Endodermal cell (in vitro differentiated cells): ENCODE measurements at regions not wholly inside any gene's neighbourhood (a gene's known extent, or its start where the extent isn't known, plus 50 kb on each side); places are given as distances from the start of the nearest gene placed in this dataset.

Experiments used
- DNase-seq: peaks from one replicate; pipeline ENCODE4 v3.0.0-alpha.2; 2017
- H3K27ac ChIP-seq: 2 replicates; pipeline ENCODE4 v1.5.1; 2013; ENCODE audit warnings: mild to moderate bottlenecking, low read depth, low read length, moderate library complexity
- H3K27me3 ChIP-seq: 2 replicates; pipeline ENCODE4 v1.6.1; 2013; ENCODE audit warnings: mild to moderate bottlenecking, low read length, moderate library complexity; ENCODE audit not compliant: insufficient read depth, control insufficient read depth, poor library complexity, severe bottlenecking
- H3K36me3 ChIP-seq: 2 replicates; pipeline ENCODE4 v1.7.0; 2013; ENCODE audit warnings: mild to moderate bottlenecking, low read length, moderate library complexity; ENCODE audit not compliant: control insufficient read depth, insufficient read depth
- H3K4me1 ChIP-seq: one replicate; pipeline ENCODE4 v1.7.0; 2013; ENCODE audit warnings: low read length; ENCODE audit not compliant: control insufficient read depth, insufficient read depth
- H3K4me3 ChIP-seq: 2 replicates; pipeline ENCODE4 v1.5.1; 2013; ENCODE audit warnings: mild to moderate bottlenecking, low read length, moderate library complexity
- H3K9ac ChIP-seq: 2 replicates; pipeline ENCODE4 v1.6.1; 2013; ENCODE audit warnings: mild to moderate bottlenecking, low read length, moderate library complexity; ENCODE audit not compliant: poor library complexity, severe bottlenecking; ENCODE audit errors: extremely low read depth
- H3K9me3 ChIP-seq: 2 replicates; pipeline ENCODE4 v1.6.1; 2013; ENCODE audit warnings: mild to moderate bottlenecking, low read length, moderate library complexity; ENCODE audit not compliant: control insufficient read depth
- H3K27ac Mint-ChIP-seq: 2 replicates; pipeline ENCODE4 v1.8.0; 2020; ENCODE audit warnings: mixed read lengths
- H3K27me3 Mint-ChIP-seq: 2 replicates; pipeline ENCODE4 v1.8.0; 2021; ENCODE audit warnings: mild to moderate bottlenecking, mixed read lengths; ENCODE audit not compliant: insufficient read depth
- H3K36me3 Mint-ChIP-seq: 2 replicates; pipeline ENCODE4 v1.8.0; 2020; ENCODE audit warnings: low read depth, mixed read lengths
- H3K4me1 Mint-ChIP-seq: 2 replicates; pipeline ENCODE4 v1.8.0; 2020; ENCODE audit warnings: mixed read lengths
- H3K4me3 Mint-ChIP-seq: 2 replicates; pipeline ENCODE4 v1.8.0; 2020; ENCODE audit warnings: mild to moderate bottlenecking, moderate library complexity, mixed read lengths
- H3K9me3 Mint-ChIP-seq: 2 replicates; pipeline ENCODE4 v1.8.0; 2020; ENCODE audit warnings: mild to moderate bottlenecking, mixed read lengths
- WGBS, 2 experiments: methylation state at CpG; one replicate each; pipeline versions ENCODE4 v1.1.5 to v1.1.7; 2013; ENCODE audit warnings: missing lambda C conversion rate in 2 of 2, mixed read lengths in 1 of 2; ENCODE audit not compliant: insufficient coverage in 1 of 2, insufficient read length in 1 of 2; 5-methylcytosine and 5-hydroxymethylcytosine counted together
- TF ChIP-seq, protein P1 (sequence below): fragments of 200-600 bp; sonication (generic); conservative IDR thresholded peaks from 2 replicates; pipeline ENCODE4 v1.5.0; 2021; ENCODE audit warnings: antibody characterized with exemption, mild to moderate bottlenecking

- Mint-ChIP-seq H3K36me3 (no peaks in the 10 kb centered on the region), H3K27ac (no peak overlapping the region), H3K4me3 (no peak overlapping the region), H3K9me3 (no peaks in the 10 kb centered on the region), H3K27me3 (peaks cover 54% of the 10 kb centered on the region), H3K4me1 (peaks cover 25% of the 10 kb centered on the region)
- 91 to 94% methylated on average over 14 to 22 of the region's 22 CpGs for WGBS, 2 experiments
- H3K4me1 ChIP-seq, result peaks cover 11% of the 10 kb centered on the region
- TF ChIP-seq, protein P1, sequence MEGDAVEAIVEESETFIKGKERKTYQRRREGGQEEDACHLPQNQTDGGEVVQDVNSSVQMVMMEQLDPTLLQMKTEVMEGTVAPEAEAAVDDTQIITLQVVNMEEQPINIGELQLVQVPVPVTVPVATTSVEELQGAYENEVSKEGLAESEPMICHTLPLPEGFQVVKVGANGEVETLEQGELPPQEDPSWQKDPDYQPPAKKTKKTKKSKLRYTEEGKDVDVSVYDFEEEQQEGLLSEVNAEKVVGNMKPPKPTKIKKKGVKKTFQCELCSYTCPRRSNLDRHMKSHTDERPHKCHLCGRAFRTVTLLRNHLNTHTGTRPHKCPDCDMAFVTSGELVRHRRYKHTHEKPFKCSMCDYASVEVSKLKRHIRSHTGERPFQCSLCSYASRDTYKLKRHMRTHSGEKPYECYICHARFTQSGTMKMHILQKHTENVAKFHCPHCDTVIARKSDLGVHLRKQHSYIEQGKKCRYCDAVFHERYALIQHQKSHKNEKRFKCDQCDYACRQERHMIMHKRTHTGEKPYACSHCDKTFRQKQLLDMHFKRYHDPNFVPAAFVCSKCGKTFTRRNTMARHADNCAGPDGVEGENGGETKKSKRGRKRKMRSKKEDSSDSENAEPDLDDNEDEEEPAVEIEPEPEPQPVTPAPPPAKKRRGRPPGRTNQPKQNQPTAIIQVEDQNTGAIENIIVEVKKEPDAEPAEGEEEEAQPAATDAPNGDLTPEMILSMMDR, result no peak
- H3K27me3 ChIP-seq, result peaks cover 12% of the 10 kb centered on the region
- no peak overlapping the region for H3K9ac ChIP-seq
- no peak for DNase-seq
- H3K27ac ChIP-seq, result peak overlapping the region; percentile 84
- H3K36me3 ChIP-seq, result no peaks in the 10 kb centered on the region
- no peaks in the 10 kb centered on the region for H3K9me3 ChIP-seq
- H3K4me3 ChIP-seq, result no peak overlapping the region
These were observed 359.7 kb downstream of the MN1 start for GRCh38 chr22:27441706-27442475.

- Histone ChIP-seq H3K27ac (peak overlapping the region; percentile 84), H3K36me3 (no peaks in the 10 kb centered on the region), H3K27me3 (peaks cover 25% of the 10 kb centered on the region), H3K4me3 (no peak overlapping the region), H3K4me1 (peaks cover 11% of the 10 kb centered on the region), H3K9ac (no peak overlapping the region), H3K9me3 (no peaks in the 10 kb centered on the region)
- no peak overlapping the region for H3K27ac Mint-ChIP-seq
- no peaks in the 10 kb centered on the region for H3K9me3 Mint-ChIP-seq
- DNase-seq, result peak; percentile 72
- no peaks in the 10 kb centered on the region for H3K36me3 Mint-ChIP-seq
- WGBS, 2 experiments, result 67% methylated on average over 7 of the region's 7 CpGs; no CpG with 5 or more reads in 1 of the 2 experiments
- H3K4me3 Mint-ChIP-seq, result no peak overlapping the region
- TF ChIP-seq, protein P1, result no peak
- peaks cover 25% of the 10 kb centered on the region for H3K4me1 Mint-ChIP-seq
- H3K27me3 Mint-ChIP-seq, result peaks cover 68% of the 10 kb centered on the region
These were observed 358.2 kb downstream of the MN1 start for GRCh38 chr22:27443306-27443705.

GRCh38 chr22:27445881-27446280 lies 355.7 kb downstream of the MN1 start:
- DNase-seq, result no peak
- Mint-ChIP-seq H3K27me3 (peaks cover 87% of the 10 kb centered on the region), H3K4me3 (no peak overlapping the region), H3K36me3 (no peaks in the 10 kb centered on the region), H3K9me3 (no peaks in the 10 kb centered on the region), H3K27ac (no peak overlapping the region), H3K4me1 (peaks cover 16% of the 10 kb centered on the region)
- TF ChIP-seq, protein P1, result no peak
- WGBS, 2 experiments, result 84 to 88% methylated on average over 8 to 10 of the region's 10 CpGs
- Histone ChIP-seq H3K9ac (no peak overlapping the region), H3K9me3 (peaks cover 10% of the 10 kb centered on the region), H3K27me3 (peaks cover 50% of the 10 kb centered on the region), H3K27ac (no peak overlapping the region), H3K36me3 (no peaks in the 10 kb centered on the region), H3K4me1 (peaks cover 11% of the 10 kb centered on the region), H3K4me3 (no peak overlapping the region)
